GM19463 (cell line): ENCODE measurements at regions not wholly inside any gene's neighbourhood (a gene's known extent, or its start where the extent isn't known, plus 50 kb on each side); places are given as distances from the start of the nearest gene placed in this dataset.

Experiments
- ATAC-seq: cut with Tn5 transposase; IDR thresholded peaks from one replicate; pipeline ENCODE4 v1.9.1; 2021; ENCODE audit warnings: mild to moderate bottlenecking, moderate library complexity; ENCODE audit not compliant: unreplicated experiment

GRCh38 chrX:69307756-69308155, 142.5 kb upstream of the PJA1 start:
- no peak for ATAC-seq

- ATAC-seq, result no peak
Measured at GRCh38 chrX:69307029-69307428, 141.8 kb upstream of the PJA1 start.

GRCh38 chrX:69306063-69306404, 140.8 kb upstream of the PJA1 start:
- no peak for ATAC-seq

- no peak for ATAC-seq
Measured at GRCh38 chrX:69305333-69306062, 140.2 kb upstream of the PJA1 start.

GRCh38 chrX:69303231-69303630, 138.0 kb upstream of the PJA1 start:
- no peak for ATAC-seq

GRCh38 chrX:69299951-69300714, 134.9 kb upstream of the PJA1 start:
- ATAC-seq, result no peak

GRCh38 chrX:69299285-69299684, 134.0 kb upstream of the PJA1 start:
- no peak for ATAC-seq

- ATAC-seq, result no peak
Measured at GRCh38 chrX:69298466-69299140, 133.3 kb upstream of the PJA1 start.

GRCh38 chrX:69297506-69297905, 132.3 kb upstream of the PJA1 start:
- ATAC-seq, result no peak

GRCh38 chrX:69293776-69294601, 128.7 kb upstream of the PJA1 start:
- ATAC-seq, result no peak

- ATAC-seq, result no peak
Measured at GRCh38 chrX:69291116-69291515, 125.9 kb upstream of the PJA1 start.

- no peak for ATAC-seq
Measured at GRCh38 chrX:69290292-69290691, 125.0 kb upstream of the PJA1 start.

- ATAC-seq, result no peak
Measured at GRCh38 chrX:69289793-69290123, 124.5 kb upstream of the PJA1 start.

GRCh38 chrX:69289046-69289792, 124.0 kb upstream of the PJA1 start:
- no peak for ATAC-seq

- no peak for ATAC-seq
Measured at GRCh38 chrX:69287095-69287494, 121.8 kb upstream of the PJA1 start.

- no peak for ATAC-seq
Measured at GRCh38 chrX:69286565-69286906, 121.3 kb upstream of the PJA1 start.

GRCh38 chrX:69285881-69286564, 120.8 kb upstream of the PJA1 start:
- peak; percentile 71 for ATAC-seq

- ATAC-seq, result peak; percentile 10
Measured at GRCh38 chrX:69285401-69285877, 120.2 kb upstream of the PJA1 start.

- no peak for ATAC-seq
Measured at GRCh38 chrX:69284491-69284890, 119.2 kb upstream of the PJA1 start.
